Kidney (tissue), 13 donors: ENCODE measurements at regions not wholly inside any gene's neighbourhood (a gene's known extent, or its start where the extent isn't known, plus 50 kb on each side); places are given as distances from the start of the nearest gene placed in this dataset.

Experiments
- DNase-seq, 5 donors: peaks; one replicate each; pipeline ENCODE4 v3.0.0-alpha.2; 2013 to 2020
- FAIRE-seq: peaks from 2 replicates; lab custom pipeline; 2012; peaks lifted over from hg19 to GRCh38; lab: Jason Lieb, UNC
- H3K27ac ChIP-seq, 2 donors: one replicate each; pipeline ENCODE4 v1.7.0; 2013; ENCODE audit warnings: low read depth in 2 of 2, low read length in 2 of 2, inconsistent platforms in 1 of 2
- H3K27me3 ChIP-seq: one replicate; pipeline ENCODE4 v1.7.1; 2013; ENCODE audit warnings: low read length, inconsistent platforms; ENCODE audit not compliant: control insufficient read depth, insufficient read depth
- H3K36me3 ChIP-seq, 3 donors: one replicate each; pipeline versions ENCODE4 v1.7.0 to v1.7.1; 2013; ENCODE audit warnings: low read length in 3 of 3, control low read depth in 1 of 3, inconsistent platforms in 1 of 3; ENCODE audit not compliant: insufficient read depth in 3 of 3, control insufficient read depth in 2 of 3
- H3K4me1 ChIP-seq, 3 donors: one replicate each; pipeline versions ENCODE4 v1.7.0 to v1.7.1; 2013; ENCODE audit warnings: low read length in 3 of 3, inconsistent platforms in 1 of 3, low read depth in 1 of 3; ENCODE audit not compliant: control insufficient read depth in 2 of 3, insufficient read depth in 2 of 3
- H3K4me3 ChIP-seq, 3 donors: one replicate each; pipeline versions ENCODE4 v1.7.0 to v1.8.1; 2013; ENCODE audit warnings: low read length in 3 of 3, control low read depth in 1 of 3, inconsistent platforms in 1 of 3
- H3K9ac ChIP-seq, 3 donors: one replicate each; pipeline versions ENCODE4 v1.7.0 to v1.7.1; 2013; ENCODE audit warnings: low read length in 3 of 3, control low read depth in 1 of 3, inconsistent platforms in 1 of 3
- H3K9me3 ChIP-seq, 3 donors: one replicate each; pipeline versions ENCODE4 v1.7.0 to v1.7.1; 2013; ENCODE audit warnings: low read length in 3 of 3, control low read depth in 1 of 3, inconsistent platforms in 1 of 3; ENCODE audit not compliant: control insufficient read depth in 2 of 3, insufficient read depth in 1 of 3
- CTCF ChIP-seq: IDR thresholded peaks from 3 replicates; pipeline ENCODE4 v1.5.1; 2012; ENCODE audit warnings: mild to moderate bottlenecking, moderate library complexity, borderline replicate concordance; ENCODE audit not compliant: insufficient read depth; ENCODE audit errors: extremely low read depth
- intact Hi-C: fragments of 100-400 bp; cut with DNase I; formaldehyde crosslinking; loops from one replicate; pipeline ENCODE4 v1.11.1; 2022
- donor health status: control.
- donor health status: control.
- donor health status: control.
- donor health status: control.
- donor health status: control.
- donor health status: DM: yes; HTN: yes; CAD: no.
- donor health status: Normal renal cell carcinoma (clear cell type).

- Histone ChIP-seq H3K4me3 (no peak overlapping the region), H3K9me3 (no peaks in the 10 kb centered on the region), H3K27me3 (no peaks in the 10 kb centered on the region), H3K36me3 (no peaks in the 10 kb centered on the region), H3K4me1 (peaks cover 0 to 2% (median 0%) of the 10 kb centered on the region in 3 donors), H3K27ac (no peak overlapping the region), H3K9ac (no peak overlapping the region)
- FAIRE-seq, result no peak
- TF ChIP-seq CTCF, result no peak
- intact Hi-C loops, result no loop called here
- DNase-seq, result no peak
Measured at GRCh38 chr6:6836609-6837406, 248.3 kb downstream of the LY86 start.

GRCh38 chr6:6837541-6838080, 249.1 kb downstream of the LY86 start:
- no peak overlapping the region for H3K9ac ChIP-seq
- H3K9me3 ChIP-seq, result no peaks in the 10 kb centered on the region
- DNase-seq (no peak), FAIRE-seq (no peak)
- no peak for TF ChIP-seq CTCF
- no peak overlapping the region for H3K4me3 ChIP-seq
- no peaks in the 10 kb centered on the region for H3K36me3 ChIP-seq
- H3K4me1 ChIP-seq, result peaks cover 0 to 2% (median 0%) of the 10 kb centered on the region in 3 donors
- intact Hi-C loops, result no loop called here
- no peak overlapping the region for H3K27ac ChIP-seq
- no peaks in the 10 kb centered on the region for H3K27me3 ChIP-seq

GRCh38 chr6:6840831-6841291, 252.3 kb downstream of the LY86 start:
- Histone ChIP-seq H3K9me3 (no peaks in the 10 kb centered on the region), H3K4me1 (peaks cover 0 to 2% (median 0%) of the 10 kb centered on the region in 3 donors), H3K27me3 (no peaks in the 10 kb centered on the region), H3K36me3 (no peaks in the 10 kb centered on the region), H3K4me3 (no peak overlapping the region), H3K9ac (no peak overlapping the region), H3K27ac (no peak overlapping the region)
- no peak for DNase-seq
- FAIRE-seq, result no peak
- intact Hi-C loops, result no loop called here
- TF ChIP-seq CTCF, result no peak
